ENCODE measurements at regions not wholly inside any gene's neighbourhood (a gene's known extent, or its start where the extent isn't known, plus 50 kb on each side); places are given as distances from the start of the nearest gene placed in this dataset.

- no peaks in the 10 kb centered on the region for H3K36me3 ChIP-seq (replicated peaks in 1 of 2; ENCODE audit: control insufficient read depth in 1 of 2, insufficient read depth in 2 of 2, low read length in 2 of 2)
- H3K4me1 ChIP-seq (ENCODE audit: insufficient read depth, low read length): no peaks in the 10 kb centered on the region
- H3K79me2 ChIP-seq (ENCODE audit: insufficient read depth, low read length): no peaks in the 10 kb centered on the region
- POLR2A ChIA-PET: no interaction called here
- peaks cover 15 to 77% of the 10 kb centered on the region in 2 experiments for H3K27me3 ChIP-seq (ENCODE audit: control insufficient read depth in 1 of 2, insufficient read depth in 2 of 2, low read length in 2 of 2)
- H3K27ac ChIP-seq (ENCODE audit: extremely low read length, insufficient read depth, low read length): no peak overlapping the region
- no TSS peak for BruUV-seq (replicated peaks)
- no peak overlapping the region for H3K4me2 ChIP-seq (ENCODE audit: low read depth, low read length)
- H3K4me3 ChIP-seq (replicated peaks in 1 of 3; ENCODE audit: insufficient read depth in 1 of 3, low read depth in 2 of 3, low read length in 3 of 3): no peak overlapping the region
- intact Hi-C loops (cut with micrococcal nuclease; ENCODE audit: unreplicated experiment): no loop called here
- no peak for TF ChIP-seq TCF7 (IDR thresholded peaks at IDR 0.05; ENCODE audit: low read depth)
- no peak for TF ChIP-seq PHF20 (CRISPR knock-in tag; IDR thresholded peaks at IDR 0.05)
- TF ChIP-seq ZBTB7B (CRISPR knock-in tag; IDR thresholded peaks at IDR 0.05): no peak
- TF ChIP-seq ZMYM2 (CRISPR knock-in tag; IDR thresholded peaks at IDR 0.05): no peak
- TF ChIP-seq EZH2 (conservative IDR thresholded peaks at IDR 0.05; ENCODE audit: low read depth, low read length): peak; percentile 18; the same call in 1 of the 2 replicates
- no peak for TF ChIP-seq ZNF543 (CRISPR knock-in tag; IDR thresholded peaks at IDR 0.05)
- no peak for TF ChIP-seq ZNF207 (IDR thresholded peaks at IDR 0.05; ENCODE audit: borderline replicate concordance)
- TF ChIP-seq MXD1 (CRISPR knock-in tag; IDR thresholded peaks at IDR 0.05): no peak
- WGBS (ENCODE audit: low lambda C conversion rate): 12% methylated on average over 20 of the region's 24 CpGs
- no peak overlapping the region for H2AFZ ChIP-seq (ENCODE audit: low read length)
- no peaks in the 10 kb centered on the region for H4K20me1 ChIP-seq (ENCODE audit: insufficient read depth, low read length)
- ATAC-seq (no peak; the same call in 2 of the 3 replicates), DNase-seq (ENCODE audit: low spot score) (no peak), FAIRE-seq (no peak)
- in situ Hi-C loops (cut with HindIII; ENCODE audit: extremely low pct_ligation_motif_present, low pct_unique_long_range_greater_than_20kb): no loop called here
- H3K9me3 ChIP-seq (ENCODE audit: low read length): no peaks in the 10 kb centered on the region
- CTCF ChIA-PET (ENCODE audit: low intra/inter-chr PET ratio, low total read pairs): no interaction called here
- no peak overlapping the region for H3K9ac ChIP-seq (ENCODE audit: insufficient read depth, low read depth, low read length)
These were observed 79.4 kb upstream of the SNTG2 start for GRCh38 chr2:871175-871727.

GRCh38 chr2:870426-870825, 80.2 kb upstream of the SNTG2 start:
- BruUV-seq (replicated peaks): no TSS peak
- 1% methylated on average over 7 of the region's 8 CpGs for WGBS (ENCODE audit: low lambda C conversion rate)
- FAIRE-seq (no peak), ATAC-seq (no peak), DNase-seq (ENCODE audit: low spot score) (no peak)
- POLR2A ChIA-PET: no interaction called here
- Histone ChIP-seq H3K9ac (ENCODE audit: insufficient read depth, low read depth, low read length) (no peak overlapping the region), H3K4me2 (ENCODE audit: low read depth, low read length) (no peak overlapping the region), H3K9me3 (ENCODE audit: low read length) (no peaks in the 10 kb centered on the region), H3K27ac (ENCODE audit: extremely low read length, insufficient read depth, low read length) (no peak overlapping the region), H2AFZ (ENCODE audit: low read length) (no peak overlapping the region), H3K4me1 (ENCODE audit: insufficient read depth, low read length) (no peaks in the 10 kb centered on the region), H3K79me2 (ENCODE audit: insufficient read depth, low read length) (no peaks in the 10 kb centered on the region), H4K20me1 (ENCODE audit: insufficient read depth, low read length) (no peaks in the 10 kb centered on the region), H3K36me3 (replicated peaks in 1 of 2; ENCODE audit: control insufficient read depth in 1 of 2, insufficient read depth in 2 of 2, low read length in 2 of 2) (no peaks in the 10 kb centered on the region), H3K4me3 (replicated peaks in 1 of 3; ENCODE audit: insufficient read depth in 1 of 3, low read depth in 2 of 3, low read length in 3 of 3) (no peak overlapping the region), H3K27me3 (ENCODE audit: control insufficient read depth in 1 of 2, insufficient read depth in 2 of 2, low read length in 2 of 2) (peaks cover 13 to 70% of the 10 kb centered on the region in 2 experiments)
- in situ Hi-C loops (cut with HindIII; ENCODE audit: extremely low pct_ligation_motif_present, low pct_unique_long_range_greater_than_20kb): no loop called here
- CTCF ChIA-PET (ENCODE audit: low intra/inter-chr PET ratio, low total read pairs): no interaction called here
- intact Hi-C loops (cut with micrococcal nuclease; ENCODE audit: unreplicated experiment): no loop called here
- TF ChIP-seq ZNF839 (CRISPR knock-in tag; IDR thresholded peaks at IDR 0.05; ENCODE audit: borderline replicate concordance): no peak
- TF ChIP-seq, protein P1, sequence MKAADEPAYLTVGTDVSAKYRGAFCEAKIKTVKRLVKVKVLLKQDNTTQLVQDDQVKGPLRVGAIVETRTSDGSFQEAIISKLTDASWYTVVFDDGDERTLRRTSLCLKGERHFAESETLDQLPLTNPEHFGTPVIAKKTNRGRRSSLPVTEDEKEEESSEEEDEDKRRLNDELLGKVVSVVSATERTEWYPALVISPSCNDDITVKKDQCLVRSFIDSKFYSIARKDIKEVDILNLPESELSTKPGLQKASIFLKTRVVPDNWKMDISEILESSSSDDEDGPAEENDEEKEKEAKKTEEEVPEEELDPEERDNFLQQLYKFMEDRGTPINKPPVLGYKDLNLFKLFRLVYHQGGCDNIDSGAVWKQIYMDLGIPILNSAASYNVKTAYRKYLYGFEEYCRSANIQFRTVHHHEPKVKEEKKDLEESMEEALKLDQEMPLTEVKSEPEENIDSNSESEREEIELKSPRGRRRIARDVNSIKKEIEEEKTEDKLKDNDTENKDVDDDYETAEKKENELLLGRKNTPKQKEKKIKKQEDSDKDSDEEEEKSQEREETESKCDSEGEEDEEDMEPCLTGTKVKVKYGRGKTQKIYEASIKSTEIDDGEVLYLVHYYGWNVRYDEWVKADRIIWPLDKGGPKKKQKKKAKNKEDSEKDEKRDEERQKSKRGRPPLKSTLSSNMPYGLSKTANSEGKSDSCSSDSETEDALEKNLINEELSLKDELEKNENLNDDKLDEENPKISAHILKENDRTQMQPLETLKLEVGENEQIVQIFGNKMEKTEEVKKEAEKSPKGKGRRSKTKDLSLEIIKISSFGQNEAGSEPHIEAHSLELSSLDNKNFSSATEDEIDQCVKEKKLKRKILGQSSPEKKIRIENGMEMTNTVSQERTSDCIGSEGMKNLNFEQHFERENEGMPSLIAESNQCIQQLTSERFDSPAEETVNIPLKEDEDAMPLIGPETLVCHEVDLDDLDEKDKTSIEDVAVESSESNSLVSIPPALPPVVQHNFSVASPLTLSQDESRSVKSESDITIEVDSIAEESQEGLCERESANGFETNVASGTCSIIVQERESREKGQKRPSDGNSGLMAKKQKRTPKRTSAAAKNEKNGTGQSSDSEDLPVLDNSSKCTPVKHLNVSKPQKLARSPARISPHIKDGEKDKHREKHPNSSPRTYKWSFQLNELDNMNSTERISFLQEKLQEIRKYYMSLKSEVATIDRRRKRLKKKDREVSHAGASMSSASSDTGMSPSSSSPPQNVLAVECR (CRISPR knock-in tag; IDR thresholded peaks at IDR 0.05; ENCODE audit: borderline replicate concordance): no peak
- TF ChIP-seq, protein P2, sequence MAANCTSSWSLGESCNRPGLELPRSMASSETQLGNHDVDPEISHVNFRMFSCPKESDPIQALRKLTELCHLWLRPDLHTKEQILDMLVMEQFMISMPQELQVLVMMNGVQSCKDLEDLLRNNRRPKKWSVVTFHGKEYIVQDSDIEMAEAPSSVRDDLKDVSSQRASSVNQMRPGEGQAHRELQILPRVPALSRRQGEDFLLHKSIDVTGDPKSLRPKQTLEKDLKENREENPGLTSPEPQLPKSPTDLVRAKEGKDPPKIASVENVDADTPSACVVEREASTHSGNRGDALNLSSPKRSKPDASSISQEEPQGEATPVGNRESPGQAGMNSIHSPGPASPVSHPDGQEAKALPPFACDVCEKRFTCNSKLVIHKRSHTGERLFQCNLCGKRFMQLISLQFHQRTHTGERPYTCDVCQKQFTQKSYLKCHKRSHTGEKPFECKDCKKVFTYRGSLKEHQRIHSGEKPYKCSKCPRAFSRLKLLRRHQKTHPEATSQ (CRISPR knock-in tag; IDR thresholded peaks at IDR 0.05; ENCODE audit: borderline replicate concordance): no peak
- no peak for TF ChIP-seq CSRNP2 (CRISPR knock-in tag; conservative IDR thresholded peaks at IDR 0.05; ENCODE audit: low read depth)
